ENCODE measurements at regions not wholly inside any gene's neighbourhood (a gene's known extent, or its start where the extent isn't known, plus 50 kb on each side); places are given as distances from the start of the nearest gene placed in this dataset.

DNA sequence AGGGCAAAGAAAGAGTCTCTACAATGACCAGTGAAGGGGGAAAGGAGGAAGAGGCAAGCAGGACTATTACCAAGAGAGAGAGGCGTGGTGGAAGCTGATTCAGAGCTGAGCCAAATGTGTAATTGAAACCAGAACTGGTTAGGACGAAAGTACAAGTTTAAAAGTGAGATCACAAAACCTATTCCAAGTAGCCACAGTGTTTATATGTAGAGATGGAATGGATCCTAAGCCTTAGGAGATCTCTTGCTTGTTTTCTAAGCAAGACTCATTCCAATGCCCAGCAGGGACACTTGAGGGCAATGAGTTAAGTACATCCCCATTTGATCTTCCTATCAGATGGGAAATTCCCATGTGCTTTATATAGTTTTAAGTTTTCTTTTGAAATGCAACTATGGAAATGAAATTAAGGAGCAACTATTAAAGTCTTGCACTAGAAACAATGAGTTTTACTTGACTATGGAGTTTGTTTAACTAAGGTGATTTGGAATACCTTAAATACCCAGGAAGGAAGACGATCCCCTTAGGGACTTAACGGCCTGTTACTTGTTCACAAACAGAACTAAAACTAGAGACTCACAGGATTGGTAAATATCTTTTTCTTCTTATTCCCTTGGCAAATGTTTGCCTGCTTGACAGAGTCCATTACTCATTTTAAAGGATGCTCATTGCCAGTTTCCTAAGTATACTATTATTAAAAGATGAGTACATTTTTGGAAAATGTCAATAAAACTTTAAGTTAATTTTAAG lies 51.1 kb upstream of the SNX2 start:
- intact Hi-C loops (cut with micrococcal nuclease): no loop called here
- Histone ChIP-seq H3K9me3 (replicated peaks; ENCODE audit: control insufficient read depth, insufficient read depth, low read length) (no peaks in the 10 kb centered on the region), H3K27ac (ENCODE audit: insufficient read depth, low read depth, low read length) (no peak overlapping the region), H3K4me1 (ENCODE audit: control insufficient read depth, extremely low read depth, insufficient read depth, low read length) (peaks cover 20% of the 10 kb centered on the region), H3K4me3 (replicated peaks in 1 of 3; ENCODE audit: insufficient read depth in 1 of 3, low read depth in 1 of 3, low read length in 3 of 3) (no peak overlapping the region), H2AFZ (ENCODE audit: low read depth, low read length) (no peak overlapping the region), H3K9me1 (replicated peaks; ENCODE audit: control insufficient read depth, extremely low read depth, insufficient read depth, low read length) (no peaks in the 10 kb centered on the region), H3K79me2 (ENCODE audit: control insufficient read depth, insufficient read depth, low read length) (no peaks in the 10 kb centered on the region), H3K27me3 (ENCODE audit: control insufficient read depth in 2 of 2, insufficient read depth in 2 of 2, low read length in 2 of 2) (no peaks in the 10 kb centered on the region), H3K36me3 (ENCODE audit: control insufficient read depth in 2 of 2, extremely low read depth in 1 of 2, insufficient read depth in 2 of 2, low read length in 2 of 2) (no peaks in the 10 kb centered on the region), H4K20me1 (replicated peaks; ENCODE audit: control insufficient read depth, extremely low read depth, insufficient read depth, low read length) (no peaks in the 10 kb centered on the region), H3K4me2 (ENCODE audit: insufficient read depth, low read length) (no peak overlapping the region), H3K9ac (replicated peaks; ENCODE audit: extremely low read depth, insufficient read depth, low read length) (no peak overlapping the region)
- no peak for FAIRE-seq
- BruUV-seq (replicated peaks): no TSS peak
- TF ChIP-seq EZH2 (IDR thresholded peaks at IDR 0.05; ENCODE audit: borderline replicate concordance, low read depth, low read length, severe bottlenecking): no peak
- TF ChIP-seq JUN (IDR thresholded peaks at IDR 0.05; ENCODE audit: borderline replicate concordance, insufficient read depth, insufficient read length, low read depth): no peak
- TF ChIP-seq MYC (IDR thresholded peaks at IDR 0.05; ENCODE audit: low read depth, low read length): no peak
- no peak for TF ChIP-seq POLR2AphosphoS5 (IDR thresholded peaks at IDR 0.05; ENCODE audit: insufficient read depth, low read depth, low read length)
- no peak for TF ChIP-seq GATA2 (IDR thresholded peaks at IDR 0.05; ENCODE audit: insufficient read depth, insufficient read length, low read depth, low read length)
- TF ChIP-seq, protein P1, sequence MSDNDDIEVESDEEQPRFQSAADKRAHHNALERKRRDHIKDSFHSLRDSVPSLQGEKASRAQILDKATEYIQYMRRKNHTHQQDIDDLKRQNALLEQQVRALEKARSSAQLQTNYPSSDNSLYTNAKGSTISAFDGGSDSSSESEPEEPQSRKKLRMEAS (IDR thresholded peaks at IDR 0.05; ENCODE audit: insufficient read depth, insufficient read length): no peak
- TF ChIP-seq POLR2A (IDR thresholded peaks at IDR 0.05; ENCODE audit: low read depth, low read length): no peak
- TF ChIP-seq, protein P2, sequence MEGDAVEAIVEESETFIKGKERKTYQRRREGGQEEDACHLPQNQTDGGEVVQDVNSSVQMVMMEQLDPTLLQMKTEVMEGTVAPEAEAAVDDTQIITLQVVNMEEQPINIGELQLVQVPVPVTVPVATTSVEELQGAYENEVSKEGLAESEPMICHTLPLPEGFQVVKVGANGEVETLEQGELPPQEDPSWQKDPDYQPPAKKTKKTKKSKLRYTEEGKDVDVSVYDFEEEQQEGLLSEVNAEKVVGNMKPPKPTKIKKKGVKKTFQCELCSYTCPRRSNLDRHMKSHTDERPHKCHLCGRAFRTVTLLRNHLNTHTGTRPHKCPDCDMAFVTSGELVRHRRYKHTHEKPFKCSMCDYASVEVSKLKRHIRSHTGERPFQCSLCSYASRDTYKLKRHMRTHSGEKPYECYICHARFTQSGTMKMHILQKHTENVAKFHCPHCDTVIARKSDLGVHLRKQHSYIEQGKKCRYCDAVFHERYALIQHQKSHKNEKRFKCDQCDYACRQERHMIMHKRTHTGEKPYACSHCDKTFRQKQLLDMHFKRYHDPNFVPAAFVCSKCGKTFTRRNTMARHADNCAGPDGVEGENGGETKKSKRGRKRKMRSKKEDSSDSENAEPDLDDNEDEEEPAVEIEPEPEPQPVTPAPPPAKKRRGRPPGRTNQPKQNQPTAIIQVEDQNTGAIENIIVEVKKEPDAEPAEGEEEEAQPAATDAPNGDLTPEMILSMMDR (IDR thresholded peaks at IDR 0.05; ENCODE audit: extremely low read depth in 1 of 2, insufficient read depth in 1 of 2, low read depth in 1 of 2, low read length in 2 of 2): no peak
- TF ChIP-seq FOS (IDR thresholded peaks at IDR 0.05; ENCODE audit: borderline replicate concordance, insufficient read depth, low read length): no peak
- no peak for DNase-seq (ENCODE audit: low read depth, low spot score)
- ChIA-PET CTCF (no interaction called here), POLR2A (no interaction called here)
- dilution Hi-C loops (cut with MboI; ENCODE audit: extremely low pct_ligation_motif_present, low sequenced_read_pairs): no loop called here
